GM21515 (cell line): ENCODE measurements at regions not wholly inside any gene's neighbourhood (a gene's known extent, or its start where the extent isn't known, plus 50 kb on each side); places are given as distances from the start of the nearest gene placed in this dataset.

Source experiments
- ATAC-seq: cut with Tn5 transposase; IDR thresholded peaks from one replicate; pipeline ENCODE4 v1.9.1; 2021; ENCODE audit not compliant: unreplicated experiment

GRCh38 chr12:93288626-93289025 lies 89.1 kb upstream of the NUDT4 start:
- no peak for ATAC-seq

GRCh38 chr12:93290391-93290790 lies 87.3 kb upstream of the NUDT4 start:
- no peak for ATAC-seq

DNA sequence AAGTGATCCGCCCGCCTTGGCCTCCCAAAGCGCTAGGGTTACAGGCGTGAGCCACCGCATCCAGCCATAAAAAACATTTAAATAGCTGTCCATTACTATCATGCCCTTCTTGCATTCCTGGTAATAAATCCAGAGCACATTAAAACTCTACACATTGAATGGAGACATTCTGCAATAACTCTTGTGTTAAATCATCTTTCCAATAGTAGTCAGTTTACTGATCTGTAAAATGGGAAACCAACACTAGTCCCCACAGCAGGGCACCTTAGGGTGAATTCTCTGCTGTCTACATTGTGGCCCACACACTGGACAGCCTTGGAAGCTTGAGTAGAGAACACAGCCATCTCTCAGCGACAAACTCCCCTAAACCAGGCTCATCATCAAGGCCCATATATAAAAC lies 85.5 kb upstream of the NUDT4 start:
- no peak for ATAC-seq

DNA sequence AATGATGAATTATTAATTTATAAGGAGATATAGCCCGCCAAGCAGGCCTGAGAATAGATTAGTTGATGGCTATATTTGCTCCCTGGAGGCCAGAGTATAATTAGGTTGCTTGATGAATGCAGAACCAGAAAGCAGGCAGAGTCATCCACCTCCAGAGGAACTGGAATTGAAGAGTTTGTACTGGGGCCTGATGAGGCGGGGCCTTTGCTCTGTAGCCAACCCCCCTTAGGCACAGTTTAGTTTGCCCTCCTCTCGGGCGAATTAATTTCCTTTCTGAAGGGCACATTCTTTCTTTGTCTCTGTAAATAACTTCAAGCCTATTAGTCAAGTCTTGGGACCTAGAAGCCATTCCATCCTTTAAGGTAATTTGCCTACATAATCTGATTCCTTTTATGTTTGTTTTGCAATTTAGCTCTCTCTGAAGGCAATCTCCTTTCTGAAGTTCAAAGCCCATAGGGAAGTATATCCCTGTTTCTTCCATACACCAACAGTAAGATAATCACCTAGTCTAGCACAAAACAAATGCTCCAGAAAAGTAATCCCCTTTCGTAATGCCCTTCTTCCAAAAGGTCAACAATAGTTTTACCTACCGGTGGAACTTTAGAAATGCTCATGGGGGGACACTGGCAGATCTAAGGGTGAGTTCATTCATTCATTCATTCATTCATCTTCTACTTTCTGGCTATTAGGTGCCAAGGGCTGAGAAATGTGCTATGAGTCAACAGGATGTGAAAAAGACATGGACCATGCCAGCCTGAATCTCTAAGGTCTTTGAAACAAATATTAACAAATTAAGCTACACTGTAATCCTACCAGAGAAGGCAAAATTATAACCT lies 84.8 kb upstream of the NUDT4 start:
- ATAC-seq = no peak

DNA sequence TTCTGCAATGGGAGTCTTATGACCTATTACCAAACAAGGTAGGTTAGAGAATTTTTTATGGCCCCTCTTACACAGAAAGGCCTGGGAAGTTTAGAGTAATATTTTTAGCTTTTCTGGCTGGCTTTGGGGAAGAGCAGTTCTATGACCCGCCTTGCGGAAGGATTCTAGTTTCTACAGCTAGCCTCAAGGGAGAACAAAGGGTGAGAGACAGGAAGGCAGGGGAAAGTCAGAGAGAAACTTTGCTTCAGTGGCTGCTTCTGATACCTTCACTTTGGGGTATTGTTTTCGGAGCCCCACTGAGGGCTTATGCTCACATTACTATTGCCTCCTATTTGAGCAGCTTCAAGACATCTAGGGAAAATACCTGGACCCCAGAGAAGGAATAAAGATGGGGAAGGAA lies 80.7 kb upstream of the NUDT4 start:
- ATAC-seq = peak; percentile 85

GRCh38 chr12:93297536-93297935 lies 80.2 kb upstream of the NUDT4 start:
- no peak for ATAC-seq

DNA sequence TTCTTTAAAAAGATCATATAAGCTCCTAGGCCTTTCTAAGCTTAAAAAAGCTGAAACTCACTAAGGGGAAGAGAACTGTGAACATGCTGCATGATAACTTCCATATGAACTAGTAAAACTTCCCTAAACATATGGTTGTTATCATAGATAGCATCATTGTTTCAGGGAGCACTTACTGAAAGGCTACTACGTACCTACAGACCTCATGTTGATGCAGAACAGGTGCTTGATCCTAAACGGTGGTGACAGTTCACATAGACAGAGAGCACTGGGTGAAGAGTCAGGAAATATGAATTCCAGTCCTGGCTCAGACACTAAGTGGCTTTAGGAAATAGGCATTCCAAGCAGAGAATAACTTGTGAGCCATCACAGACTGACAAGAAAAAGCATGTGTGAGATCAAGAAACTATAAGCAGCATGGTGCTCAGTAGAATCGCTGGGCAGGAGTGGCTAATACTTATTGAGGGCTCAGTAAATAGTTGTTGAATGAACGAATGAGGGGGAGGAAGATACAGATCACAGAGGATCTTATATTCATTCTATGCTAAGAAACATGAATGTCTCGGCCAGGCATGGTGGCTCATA lies 78.4 kb upstream of the NUDT4 start:
- no peak for ATAC-seq

GRCh38 chr12:93300611-93301021 lies 77.1 kb upstream of the NUDT4 start:
- ATAC-seq = no peak

- no peak for ATAC-seq
These were observed 75.1 kb upstream of the NUDT4 start for GRCh38 chr12:93302331-93303229.

DNA sequence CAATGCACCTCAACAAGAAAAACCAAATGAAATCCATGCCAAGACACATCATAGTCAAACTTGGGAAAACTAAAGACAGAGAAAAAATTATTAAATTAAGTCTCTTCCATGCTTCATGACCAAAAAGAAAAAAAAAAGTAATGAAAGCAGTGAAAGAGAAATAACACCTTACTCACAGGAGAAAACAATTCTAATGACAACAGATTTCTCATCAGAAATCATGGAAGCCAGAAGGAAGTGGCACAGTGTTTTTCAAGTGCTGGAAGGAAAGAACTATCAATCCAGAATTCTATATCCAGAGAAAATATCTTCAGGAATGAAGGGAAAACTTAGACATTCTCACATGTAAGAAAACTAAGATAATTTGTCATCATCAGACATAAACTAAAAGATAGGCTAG lies 71.1 kb upstream of the NUDT4 start:
- ATAC-seq = no peak

GRCh38 chr12:93308281-93308680 lies 69.4 kb upstream of the NUDT4 start:
- ATAC-seq = no peak

DNA sequence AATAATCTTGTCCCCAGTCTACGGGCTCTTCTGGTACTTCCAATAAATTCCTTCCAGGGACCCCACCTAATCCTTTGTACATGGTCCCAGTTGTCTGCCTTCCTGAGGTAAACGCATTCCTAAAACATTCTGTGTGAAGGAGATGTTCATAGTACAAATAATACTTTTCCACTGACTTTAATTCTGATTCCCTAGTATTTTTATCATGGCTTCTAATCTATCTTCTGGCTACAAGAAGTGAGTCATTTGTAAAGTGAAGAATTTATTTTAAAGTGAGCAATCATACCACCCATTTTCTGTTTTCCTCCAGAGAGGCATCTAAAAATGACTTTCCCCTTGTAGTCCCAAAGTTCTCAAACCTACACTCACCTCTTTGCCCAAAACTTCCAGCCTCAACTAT lies 65.9 kb upstream of the NUDT4 start:
- no peak for ATAC-seq

GRCh38 chr12:93314177-93314497 lies 63.6 kb upstream of the NUDT4 start:
- ATAC-seq = no peak

DNA sequence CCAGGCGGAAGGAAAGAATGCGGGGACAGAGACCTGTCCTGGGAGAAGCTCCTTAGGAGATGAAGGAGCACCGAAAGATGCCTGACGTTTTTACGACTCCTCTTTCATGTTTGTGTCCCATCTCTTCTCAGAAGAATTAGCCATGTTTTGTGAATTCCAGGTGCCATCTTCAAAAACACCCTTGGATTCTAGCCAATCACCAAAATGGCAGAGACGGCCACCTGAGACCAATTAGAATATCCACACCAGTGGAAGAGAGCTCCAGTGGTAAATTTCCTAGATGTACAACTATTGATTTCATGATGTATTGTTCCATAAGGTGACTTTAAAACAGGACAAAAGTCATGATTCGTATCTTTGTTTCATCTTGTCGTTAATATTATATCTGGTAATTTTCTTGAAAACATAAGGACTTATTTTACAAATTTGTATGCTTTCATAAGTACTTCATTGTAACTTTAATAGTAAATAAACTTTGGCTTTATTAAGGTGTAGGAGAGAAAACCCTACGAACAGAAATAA lies 62.3 kb upstream of the NUDT4 start:
- ATAC-seq = no peak

GRCh38 chr12:93315907-93316622 lies 61.7 kb upstream of the NUDT4 start:
- ATAC-seq = no peak

DNA sequence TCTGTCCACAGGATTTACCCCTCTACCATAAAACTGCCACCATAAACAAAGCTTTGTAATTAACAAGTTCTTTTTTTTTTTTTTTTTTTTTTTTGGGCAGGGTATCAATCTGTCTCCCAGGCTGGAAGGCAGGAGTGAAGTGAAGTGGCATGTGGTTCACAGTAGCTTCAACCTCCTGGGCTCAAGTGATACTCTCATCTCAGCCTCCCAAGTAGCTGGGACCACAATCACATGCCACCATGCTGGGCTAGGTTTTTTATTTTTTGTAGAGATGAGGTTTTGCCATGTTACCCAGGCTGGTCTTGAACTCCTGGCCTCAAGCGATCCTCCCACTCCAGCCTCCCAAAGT lies 61.1 kb upstream of the NUDT4 start:
- no peak for ATAC-seq

- no peak for ATAC-seq
These were observed 60.5 kb upstream of the NUDT4 start for GRCh38 chr12:93317227-93317626.

- no peak for ATAC-seq
These were observed 58.8 kb upstream of the NUDT4 start for GRCh38 chr12:93318720-93319522.

DNA sequence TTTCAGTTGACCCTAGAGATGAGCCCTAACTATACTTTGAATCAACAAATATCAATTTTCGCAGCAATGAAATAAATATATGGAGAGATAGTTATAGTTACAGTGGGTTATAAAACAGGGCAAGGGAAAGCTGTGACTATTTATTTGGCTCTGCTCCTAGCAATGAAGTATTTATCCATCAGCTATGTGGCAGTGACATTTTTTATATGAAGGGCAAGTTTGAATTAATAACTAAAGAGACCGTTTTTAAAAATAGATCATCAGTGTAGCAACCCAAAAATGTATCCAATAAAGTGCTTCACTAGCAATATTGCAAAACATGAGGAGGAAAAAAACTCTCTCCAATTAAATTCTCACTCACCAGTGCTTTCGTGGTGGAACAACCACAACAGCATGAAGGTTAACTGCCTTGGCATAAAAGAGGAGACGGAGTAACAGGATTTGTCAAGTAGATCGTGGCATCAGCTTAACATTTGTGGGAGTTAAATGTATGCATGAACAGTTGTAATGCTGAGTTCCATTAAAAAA lies 58.1 kb upstream of the NUDT4 start:
- no peak for ATAC-seq

- ATAC-seq = peak; percentile 66
These were observed 54.9 kb upstream of the NUDT4 start for GRCh38 chr12:93322784-93323183.
